Astrocyte (in vitro differentiated cells and primary cell): ENCODE measurements at regions not wholly inside any gene's neighbourhood (a gene's known extent, or its start where the extent isn't known, plus 50 kb on each side); places are given as distances from the start of the nearest gene placed in this dataset.

Source experiments
- EZH2 ChIP-seq: IDR thresholded peaks from 2 replicates; pipeline ENCODE4 v1.6.1; 2012; ENCODE audit warnings: mild to moderate bottlenecking, low read length, inconsistent platforms; ENCODE audit not compliant: insufficient read depth
- TF ChIP-seq, protein P1 (sequence below): IDR thresholded peaks from 2 replicates; pipeline ENCODE4 v1.5.1; 2011; ENCODE audit warnings: low read depth, mild to moderate bottlenecking, inconsistent platforms, low read length, moderate library complexity; ENCODE audit not compliant: insufficient read depth

DNA sequence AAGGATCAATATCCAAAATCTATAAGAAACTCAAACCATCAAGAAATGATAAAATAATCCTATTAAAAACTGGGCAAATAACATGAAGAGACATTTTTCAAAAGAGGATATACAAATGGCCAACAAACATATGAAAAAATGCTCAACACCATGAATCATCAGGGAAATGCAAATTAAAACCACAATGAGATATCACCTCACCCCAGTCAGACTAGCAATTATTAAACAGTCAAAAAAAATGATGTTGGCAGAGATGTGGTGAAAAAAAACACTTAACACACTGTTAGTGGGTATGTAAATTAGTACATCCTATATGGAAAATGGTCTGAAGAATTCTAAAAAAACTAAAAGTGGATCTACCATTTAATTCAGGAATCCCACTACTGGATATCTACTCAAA is 379.0 kb upstream of the SOX9 start:
- TF ChIP-seq, protein P1, sequence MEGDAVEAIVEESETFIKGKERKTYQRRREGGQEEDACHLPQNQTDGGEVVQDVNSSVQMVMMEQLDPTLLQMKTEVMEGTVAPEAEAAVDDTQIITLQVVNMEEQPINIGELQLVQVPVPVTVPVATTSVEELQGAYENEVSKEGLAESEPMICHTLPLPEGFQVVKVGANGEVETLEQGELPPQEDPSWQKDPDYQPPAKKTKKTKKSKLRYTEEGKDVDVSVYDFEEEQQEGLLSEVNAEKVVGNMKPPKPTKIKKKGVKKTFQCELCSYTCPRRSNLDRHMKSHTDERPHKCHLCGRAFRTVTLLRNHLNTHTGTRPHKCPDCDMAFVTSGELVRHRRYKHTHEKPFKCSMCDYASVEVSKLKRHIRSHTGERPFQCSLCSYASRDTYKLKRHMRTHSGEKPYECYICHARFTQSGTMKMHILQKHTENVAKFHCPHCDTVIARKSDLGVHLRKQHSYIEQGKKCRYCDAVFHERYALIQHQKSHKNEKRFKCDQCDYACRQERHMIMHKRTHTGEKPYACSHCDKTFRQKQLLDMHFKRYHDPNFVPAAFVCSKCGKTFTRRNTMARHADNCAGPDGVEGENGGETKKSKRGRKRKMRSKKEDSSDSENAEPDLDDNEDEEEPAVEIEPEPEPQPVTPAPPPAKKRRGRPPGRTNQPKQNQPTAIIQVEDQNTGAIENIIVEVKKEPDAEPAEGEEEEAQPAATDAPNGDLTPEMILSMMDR: no peak
- no peak for TF ChIP-seq EZH2
